ENCODE measurements at regions not wholly inside any gene's neighbourhood (a gene's known extent, or its start where the extent isn't known, plus 50 kb on each side); places are given as distances from the start of the nearest gene placed in this dataset.
"Not testable (repeated sequence)": the region's sequence is repeated elsewhere in the genome, so short reads cannot be mapped to it uniquely, and the experiment has no call there.

- in situ Hi-C loops (cut with HindIII; ENCODE audit: low pct_unique_long_range_greater_than_20kb, low sequenced_read_pairs): no loop called here
- no peak for TF ChIP-seq JUND (IDR thresholded peaks at IDR 0.05; ENCODE audit: low read depth)
- DNase-seq (ENCODE audit: low read depth in 1 of 2, low spot score in 1 of 2): no peak
Observed at GRCh38 chr13:81246556-81246955, 905.6 kb upstream of the SPRY2 start.

GRCh38 chr13:81244011-81244410 lies 903.1 kb upstream of the SPRY2 start:
- TF ChIP-seq JUND (IDR thresholded peaks at IDR 0.05; ENCODE audit: low read depth): no peak
- in situ Hi-C loops (cut with HindIII; ENCODE audit: low pct_unique_long_range_greater_than_20kb, low sequenced_read_pairs): no loop called here
- no peak for DNase-seq (ENCODE audit: low read depth in 1 of 2, low spot score in 1 of 2)

DNA sequence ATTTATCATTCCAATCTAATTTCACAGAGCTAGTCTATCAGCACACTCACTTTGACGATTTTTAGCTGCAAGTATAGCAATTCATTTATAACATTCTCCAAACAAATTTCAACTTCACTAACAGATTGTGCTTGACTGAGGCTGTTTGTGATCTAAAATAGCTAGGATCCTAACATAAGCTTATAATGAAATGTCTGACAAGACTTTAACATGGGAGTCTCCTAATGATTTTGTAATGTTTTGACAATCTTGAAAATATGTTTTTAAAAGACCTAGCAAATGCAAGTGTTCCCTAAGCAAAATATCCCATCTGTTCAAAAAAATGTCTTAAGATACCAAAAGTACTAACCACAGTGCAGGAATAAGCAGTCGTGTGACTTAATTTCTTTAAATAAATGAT lies 889.5 kb upstream of the SPRY2 start:
- DNase-seq (ENCODE audit: low read depth in 1 of 2, low spot score in 1 of 2): no peak

GRCh38 chr13:81226830-81227229 lies 885.9 kb upstream of the SPRY2 start:
- in situ Hi-C loops (cut with HindIII; ENCODE audit: low pct_unique_long_range_greater_than_20kb, low sequenced_read_pairs); DNase-seq (ENCODE audit: low read depth in 1 of 2, low spot score in 1 of 2): not testable (repeated sequence)

More for the DNA sequence above, 889.5 kb upstream of the SPRY2 start:
- TF ChIP-seq JUND (IDR thresholded peaks at IDR 0.05; ENCODE audit: low read depth): no peak
- in situ Hi-C loops (cut with HindIII; ENCODE audit: low pct_unique_long_range_greater_than_20kb, low sequenced_read_pairs): no loop called here

GRCh38 chr13:81224209-81224833 lies 883.4 kb upstream of the SPRY2 start:
- in situ Hi-C loops (cut with HindIII; ENCODE audit: low pct_unique_long_range_greater_than_20kb, low sequenced_read_pairs): no loop called here
- DNase-seq (ENCODE audit: low read depth in 1 of 2, low spot score in 1 of 2): no peak
- no peak for TF ChIP-seq JUND (IDR thresholded peaks at IDR 0.05; ENCODE audit: low read depth)

DNA sequence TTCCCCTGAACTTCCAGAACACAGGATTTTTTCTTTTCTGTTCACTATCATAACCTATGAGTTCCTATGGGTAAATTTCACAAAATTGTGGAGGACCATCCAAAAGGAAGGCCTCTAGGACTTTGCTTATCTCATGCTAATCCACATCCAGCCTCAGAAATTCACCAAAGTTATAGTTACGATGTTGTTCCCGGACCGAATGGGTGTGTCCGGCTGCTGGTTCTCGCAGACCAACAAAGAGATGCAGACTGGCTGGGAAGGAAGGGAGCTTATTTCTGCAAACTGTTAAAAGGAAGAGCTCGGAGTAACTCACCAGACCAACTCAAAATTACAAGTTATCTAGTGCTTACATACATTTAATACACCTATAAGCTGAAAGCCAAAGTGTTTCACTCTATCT lies 882.9 kb upstream of the SPRY2 start:
- in situ Hi-C loops (cut with HindIII; ENCODE audit: low pct_unique_long_range_greater_than_20kb, low sequenced_read_pairs): no loop called here
- DNase-seq (ENCODE audit: low read depth in 1 of 2, low spot score in 1 of 2): no peak

GRCh38 chr13:81211713-81212112 lies 870.8 kb upstream of the SPRY2 start:
- DNase-seq (ENCODE audit: low read depth in 1 of 2, low spot score in 1 of 2): no peak
- TF ChIP-seq JUND (IDR thresholded peaks at IDR 0.05; ENCODE audit: low read depth): no peak
- in situ Hi-C loops (cut with HindIII; ENCODE audit: low pct_unique_long_range_greater_than_20kb, low sequenced_read_pairs): no loop called here

More for the DNA sequence above, 882.9 kb upstream of the SPRY2 start:
- no peak for TF ChIP-seq JUND (IDR thresholded peaks at IDR 0.05; ENCODE audit: low read depth)

DNA sequence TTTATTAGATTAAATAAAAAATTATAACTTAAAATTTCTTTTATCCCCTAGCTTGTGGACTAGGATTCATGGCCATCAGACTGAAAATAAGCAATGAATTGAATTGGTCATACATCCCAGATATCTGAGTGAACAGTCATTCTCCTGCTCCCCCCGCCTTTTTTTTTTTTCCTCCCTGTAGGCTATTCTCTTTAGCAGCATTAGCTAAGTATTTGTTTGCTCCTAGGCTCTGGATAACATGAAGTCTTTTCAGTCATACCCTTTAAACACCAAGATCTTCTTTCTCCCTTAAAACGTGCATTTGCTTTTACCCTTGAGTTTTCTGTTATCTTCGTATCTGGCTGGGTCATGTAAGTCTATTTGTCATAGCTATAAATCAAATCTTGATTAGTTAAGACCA lies 866.7 kb upstream of the SPRY2 start:
- TF ChIP-seq JUND (IDR thresholded peaks at IDR 0.05; ENCODE audit: low read depth): no peak
- in situ Hi-C loops (cut with HindIII; ENCODE audit: low pct_unique_long_range_greater_than_20kb, low sequenced_read_pairs): no loop called here
- DNase-seq (ENCODE audit: low read depth in 1 of 2, low spot score in 1 of 2): no peak

- in situ Hi-C loops (cut with HindIII; ENCODE audit: low pct_unique_long_range_greater_than_20kb, low sequenced_read_pairs): no loop called here
- DNase-seq (ENCODE audit: low read depth in 1 of 2, low spot score in 1 of 2): no peak
- TF ChIP-seq JUND (IDR thresholded peaks at IDR 0.05; ENCODE audit: low read depth): no peak
Observed at GRCh38 chr13:81207231-81207630, 866.3 kb upstream of the SPRY2 start.

- in situ Hi-C loops (cut with HindIII; ENCODE audit: low pct_unique_long_range_greater_than_20kb, low sequenced_read_pairs): no loop called here
- DNase-seq (ENCODE audit: low read depth in 1 of 2, low spot score in 1 of 2): no peak
- TF ChIP-seq JUND (IDR thresholded peaks at IDR 0.05; ENCODE audit: low read depth): no peak
Observed at GRCh38 chr13:81203783-81204182, 862.9 kb upstream of the SPRY2 start.

GRCh38 chr13:81199956-81200355 lies 859.0 kb upstream of the SPRY2 start:
- DNase-seq (ENCODE audit: low read depth in 1 of 2, low spot score in 1 of 2): no peak
- in situ Hi-C loops (cut with HindIII; ENCODE audit: low pct_unique_long_range_greater_than_20kb, low sequenced_read_pairs): no loop called here
- TF ChIP-seq JUND (IDR thresholded peaks at IDR 0.05; ENCODE audit: low read depth): no peak

DNA sequence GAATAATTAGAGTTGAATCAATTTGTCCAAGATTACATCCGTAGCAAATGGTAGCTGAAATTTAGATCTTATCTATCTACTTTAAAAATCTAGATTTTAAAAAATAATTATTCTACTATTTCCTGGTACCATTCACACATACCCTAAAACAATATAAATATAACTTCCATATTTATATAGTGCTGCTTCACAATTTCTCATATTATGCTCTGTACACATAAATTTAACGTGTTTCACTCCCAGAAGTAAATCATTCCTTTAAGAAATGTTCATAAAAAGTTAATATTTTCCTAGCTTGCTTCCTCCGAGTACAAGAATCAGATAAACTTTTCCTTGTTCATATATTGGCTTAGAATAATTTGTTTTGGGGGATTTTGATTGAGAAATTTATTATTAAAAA lies 857.0 kb upstream of the SPRY2 start:
- in situ Hi-C loops (cut with HindIII; ENCODE audit: low pct_unique_long_range_greater_than_20kb, low sequenced_read_pairs): no loop called here
- TF ChIP-seq JUND (IDR thresholded peaks at IDR 0.05; ENCODE audit: low read depth): no peak
- no peak for DNase-seq (ENCODE audit: low read depth in 1 of 2, low spot score in 1 of 2)

DNA sequence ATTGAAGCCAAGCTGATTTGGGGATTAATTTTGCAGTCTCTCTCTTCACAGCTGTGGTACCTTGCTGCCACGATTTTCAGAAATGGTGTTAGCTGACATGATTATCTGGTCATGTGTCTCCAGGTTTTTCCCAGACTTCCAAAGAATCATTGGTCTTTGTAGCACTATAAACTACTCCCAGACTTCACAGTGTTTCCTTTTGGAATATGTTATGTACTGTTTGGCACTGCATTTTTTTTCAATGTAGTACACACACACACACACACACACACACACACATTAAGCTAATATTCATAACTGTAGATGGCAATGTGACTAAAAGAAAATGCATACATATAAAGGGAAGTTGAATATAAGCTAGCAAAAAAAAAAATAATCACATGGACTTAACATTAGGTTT lies 856.6 kb upstream of the SPRY2 start:
- no peak for TF ChIP-seq JUND (IDR thresholded peaks at IDR 0.05; ENCODE audit: low read depth)
- DNase-seq (ENCODE audit: low read depth in 1 of 2, low spot score in 1 of 2): no peak
- in situ Hi-C loops (cut with HindIII; ENCODE audit: low pct_unique_long_range_greater_than_20kb, low sequenced_read_pairs): no loop called here

- DNase-seq (ENCODE audit: low read depth in 1 of 2, low spot score in 1 of 2): no peak
- in situ Hi-C loops (cut with HindIII; ENCODE audit: low pct_unique_long_range_greater_than_20kb, low sequenced_read_pairs): no loop called here
- TF ChIP-seq JUND (IDR thresholded peaks at IDR 0.05; ENCODE audit: low read depth): no peak
Observed at GRCh38 chr13:81194362-81194761, 853.4 kb upstream of the SPRY2 start.

All from T47D (cell line).